GM13976 (cell line): ENCODE measurements at regions not wholly inside any gene's neighbourhood (a gene's known extent, or its start where the extent isn't known, plus 50 kb on each side); places are given as distances from the start of the nearest gene placed in this dataset.

Source experiments
- DNase-seq: peaks from one replicate; pipeline ENCODE4 v3.0.0; 2012; ENCODE audit warnings: low spot score
- CTCF ChIP-seq: IDR thresholded peaks from 2 replicates; pipeline ENCODE4 v1.5.1; 2012; ENCODE audit warnings: borderline replicate concordance, mild to moderate bottlenecking; ENCODE audit not compliant: insufficient read depth; ENCODE audit errors: extremely low read depth, missing control alignments, control extremely low read depth
- in situ Hi-C: fragments of 300-500 bp; cut with MboI; formaldehyde crosslinking; loops from one replicate; pipeline ENCODE4 v1.12.0; 2022; ENCODE audit warnings: low sequenced_read_pairs, mixed read lengths, inconsistent platforms; ENCODE audit not compliant: unreplicated experiment

- no peak for DNase-seq
- TF ChIP-seq CTCF = no peak
- in situ Hi-C loops = no loop called here
Observed at GRCh38 chr20:22232923-22233322, 351.4 kb downstream of the FOXA2 start.

- in situ Hi-C loops = no loop called here
- TF ChIP-seq CTCF = no peak
- DNase-seq = no peak
Observed at GRCh38 chr20:22232473-22232872, 351.9 kb downstream of the FOXA2 start.

- in situ Hi-C loops = no loop called here
- TF ChIP-seq CTCF = no peak
- DNase-seq = no peak
Observed at GRCh38 chr20:22226849-22227700, 357.3 kb downstream of the FOXA2 start.

- no peak for TF ChIP-seq CTCF
- in situ Hi-C loops = no loop called here
Observed at GRCh38 chr20:22223236-22223635, 361.1 kb downstream of the FOXA2 start.

GRCh38 chr20:22217712-22218352 lies 366.5 kb downstream of the FOXA2 start:
- in situ Hi-C loops = no loop called here
- DNase-seq = no peak
- TF ChIP-seq CTCF = no peak

More at GRCh38 chr20:22223236-22223635, 361.1 kb downstream of the FOXA2 start:
- DNase-seq = no peak

GRCh38 chr20:22216984-22217383 lies 367.4 kb downstream of the FOXA2 start:
- DNase-seq = no peak
- in situ Hi-C loops = no loop called here
- TF ChIP-seq CTCF = no peak
